ENCODE measurements at regions not wholly inside any gene's neighbourhood (a gene's known extent, or its start where the extent isn't known, plus 50 kb on each side); places are given as distances from the start of the nearest gene placed in this dataset.

GRCh38 chr2:221309892-221310583 lies 262.1 kb downstream of the EPHA4 start:
- H2AFZ ChIP-seq (ENCODE audit: low read depth, low read length), result no peak overlapping the region
- no peaks in the 10 kb centered on the region for H3K9me3 ChIP-seq (ENCODE audit: control insufficient read depth, low read length)
- H3K23ac ChIP-seq (ENCODE audit: low read length in 2 of 2), result no peak overlapping the region
- H2AK5ac ChIP-seq (ENCODE audit: low read length, severe bottlenecking), result no peak overlapping the region
- H2BK120ac ChIP-seq (ENCODE audit: low read depth, low read length), result no peak overlapping the region
- peak; percentile 28 for DNase-seq
- H3K4me2 ChIP-seq (ENCODE audit: low read length, poor library complexity, severe bottlenecking), result no peak overlapping the region
- H4K91ac ChIP-seq (ENCODE audit: low read length), result no peak overlapping the region
- no peaks in the 10 kb centered on the region for H3K36me3 ChIP-seq (ENCODE audit: control insufficient read depth in 1 of 2, insufficient read depth in 2 of 2, low read depth in 1 of 2, low read length in 2 of 2)
- H3K4ac ChIP-seq (ENCODE audit: low read depth in 1 of 2, low read length in 2 of 2), result no peak overlapping the region
- no peak overlapping the region for H3K14ac ChIP-seq (ENCODE audit: low read length in 2 of 2)
- H2BK5ac ChIP-seq (ENCODE audit: low read depth, low read length, poor library complexity, severe bottlenecking), result no peak overlapping the region
- peaks cover 2% of the 10 kb centered on the region for H3K4me1 ChIP-seq (ENCODE audit: control insufficient read depth, insufficient read depth, low read depth, low read length)
- no peak overlapping the region for H3K27ac ChIP-seq (ENCODE audit: low read length, poor library complexity, severe bottlenecking)
- no peaks in the 10 kb centered on the region for H3K27me3 ChIP-seq (ENCODE audit: control insufficient read depth in 1 of 2, insufficient read depth in 1 of 2, low read length in 2 of 2)
- no peak overlapping the region for H3K4me3 ChIP-seq (ENCODE audit: insufficient read depth in 1 of 2, low read depth in 1 of 2, low read length in 2 of 2)
- no peak overlapping the region for H3K9ac ChIP-seq (ENCODE audit: low read length)
- H3K18ac ChIP-seq (ENCODE audit: low read depth in 1 of 2, low read length in 2 of 2), result peak overlapping the region in 1 of 2 experiments; percentile 52
- H2BK12ac ChIP-seq (ENCODE audit: low read length in 2 of 2), result no peak overlapping the region
- H2BK15ac ChIP-seq (ENCODE audit: low read depth, poor library complexity, severe bottlenecking), result no peak overlapping the region
- H4K8ac ChIP-seq (ENCODE audit: low read length), result no peak overlapping the region
- no peaks in the 10 kb centered on the region for H3K79me1 ChIP-seq (replicated peaks; ENCODE audit: low read length, poor library complexity, severe bottlenecking)
- WGBS, result 35% methylated on average over 7 of the region's 10 CpGs

DNA sequence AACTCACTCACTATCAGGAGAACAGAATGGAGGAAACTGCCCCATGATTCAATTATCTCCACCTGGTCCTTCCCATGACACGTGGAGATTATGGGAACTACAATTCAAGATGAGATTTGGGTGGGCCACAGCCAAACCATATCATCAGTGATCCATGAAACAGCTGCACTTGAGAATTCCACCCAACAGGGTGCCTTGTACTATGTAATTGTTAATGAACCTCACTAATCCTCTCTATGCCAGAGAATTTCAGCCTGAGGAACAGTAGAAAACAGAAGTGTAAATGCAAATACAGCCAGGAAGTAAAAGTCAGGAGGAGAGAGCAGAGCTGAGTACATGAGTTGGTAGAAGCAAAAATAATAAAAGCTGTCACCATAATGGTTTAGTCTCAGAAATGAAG lies 261.4 kb downstream of the EPHA4 start:
- Histone ChIP-seq H3K9me3 (ENCODE audit: control insufficient read depth, low read length) (no peaks in the 10 kb centered on the region), H3K4ac (ENCODE audit: low read depth in 1 of 2, low read length in 2 of 2) (no peak overlapping the region), H3K18ac (ENCODE audit: low read depth in 1 of 2, low read length in 2 of 2) (no peak overlapping the region), H4K91ac (ENCODE audit: low read length) (no peak overlapping the region), H2AK5ac (ENCODE audit: low read length, severe bottlenecking) (no peak overlapping the region), H3K14ac (ENCODE audit: low read length in 2 of 2) (no peak overlapping the region), H2BK12ac (ENCODE audit: low read length in 2 of 2) (no peak overlapping the region), H2BK5ac (ENCODE audit: low read depth, low read length, poor library complexity, severe bottlenecking) (no peak overlapping the region), H3K9ac (ENCODE audit: low read length) (no peak overlapping the region), H3K4me1 (ENCODE audit: control insufficient read depth, insufficient read depth, low read depth, low read length) (peaks cover 2% of the 10 kb centered on the region), H3K23ac (ENCODE audit: low read length in 2 of 2) (no peak overlapping the region), H3K79me1 (replicated peaks; ENCODE audit: low read length, poor library complexity, severe bottlenecking) (no peaks in the 10 kb centered on the region), H3K4me3 (ENCODE audit: insufficient read depth in 1 of 2, low read depth in 1 of 2, low read length in 2 of 2) (no peak overlapping the region), H4K8ac (ENCODE audit: low read length) (no peak overlapping the region), H3K27me3 (ENCODE audit: control insufficient read depth in 1 of 2, insufficient read depth in 1 of 2, low read length in 2 of 2) (no peaks in the 10 kb centered on the region), H3K36me3 (ENCODE audit: control insufficient read depth in 1 of 2, insufficient read depth in 2 of 2, low read depth in 1 of 2, low read length in 2 of 2) (no peaks in the 10 kb centered on the region), H3K27ac (ENCODE audit: low read length, poor library complexity, severe bottlenecking) (no peak overlapping the region), H2BK15ac (ENCODE audit: low read depth, poor library complexity, severe bottlenecking) (no peak overlapping the region), H2BK120ac (ENCODE audit: low read depth, low read length) (no peak overlapping the region), H2AFZ (ENCODE audit: low read depth, low read length) (no peak overlapping the region), H3K4me2 (ENCODE audit: low read length, poor library complexity, severe bottlenecking) (no peak overlapping the region)
- DNase-seq, result no peak
- 75% methylated on average over 1 of the region's 1 CpG for WGBS

DNA sequence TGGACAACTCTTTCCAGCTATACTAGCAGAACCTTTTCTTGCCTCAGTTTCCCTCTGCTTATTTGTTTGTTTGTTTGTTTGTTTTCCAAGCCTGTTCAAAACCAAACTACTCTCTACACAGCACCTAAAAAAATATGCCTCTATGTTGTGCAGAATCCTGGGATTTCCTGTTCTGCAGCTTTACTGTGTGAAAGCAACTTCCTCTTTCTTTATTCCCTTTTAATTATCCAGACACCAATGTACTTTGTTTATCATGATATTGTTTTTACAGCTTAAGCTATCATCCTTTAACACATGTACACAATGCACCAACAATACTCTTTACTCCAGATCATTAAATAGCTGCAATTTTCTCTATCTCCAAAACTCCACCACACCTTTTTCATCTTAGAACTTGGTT lies 259.5 kb downstream of the EPHA4 start:
- Histone ChIP-seq H3K4me3 (ENCODE audit: insufficient read depth in 1 of 2, low read depth in 1 of 2, low read length in 2 of 2) (no peak overlapping the region), H2BK5ac (ENCODE audit: low read depth, low read length, poor library complexity, severe bottlenecking) (no peak overlapping the region), H2BK120ac (ENCODE audit: low read depth, low read length) (no peak overlapping the region), H3K4me1 (ENCODE audit: control insufficient read depth, insufficient read depth, low read depth, low read length) (peaks cover 2% of the 10 kb centered on the region), H3K36me3 (ENCODE audit: control insufficient read depth in 1 of 2, insufficient read depth in 2 of 2, low read depth in 1 of 2, low read length in 2 of 2) (no peaks in the 10 kb centered on the region), H3K18ac (ENCODE audit: low read depth in 1 of 2, low read length in 2 of 2) (no peak overlapping the region), H3K27me3 (ENCODE audit: control insufficient read depth in 1 of 2, insufficient read depth in 1 of 2, low read length in 2 of 2) (no peaks in the 10 kb centered on the region), H3K9ac (ENCODE audit: low read length) (no peak overlapping the region), H3K4me2 (ENCODE audit: low read length, poor library complexity, severe bottlenecking) (no peak overlapping the region), H3K9me3 (ENCODE audit: control insufficient read depth, low read length) (no peaks in the 10 kb centered on the region), H3K14ac (ENCODE audit: low read length in 2 of 2) (no peak overlapping the region), H3K23ac (ENCODE audit: low read length in 2 of 2) (no peak overlapping the region), H2AK5ac (ENCODE audit: low read length, severe bottlenecking) (no peak overlapping the region), H4K91ac (ENCODE audit: low read length) (no peak overlapping the region), H2AFZ (ENCODE audit: low read depth, low read length) (no peak overlapping the region), H4K8ac (ENCODE audit: low read length) (no peak overlapping the region), H3K27ac (ENCODE audit: low read length, poor library complexity, severe bottlenecking) (no peak overlapping the region), H2BK15ac (ENCODE audit: low read depth, poor library complexity, severe bottlenecking) (no peak overlapping the region), H2BK12ac (ENCODE audit: low read length in 2 of 2) (no peak overlapping the region), H3K79me1 (replicated peaks; ENCODE audit: low read length, poor library complexity, severe bottlenecking) (no peaks in the 10 kb centered on the region), H3K4ac (ENCODE audit: low read depth in 1 of 2, low read length in 2 of 2) (no peak overlapping the region)
- no peak for DNase-seq

DNA sequence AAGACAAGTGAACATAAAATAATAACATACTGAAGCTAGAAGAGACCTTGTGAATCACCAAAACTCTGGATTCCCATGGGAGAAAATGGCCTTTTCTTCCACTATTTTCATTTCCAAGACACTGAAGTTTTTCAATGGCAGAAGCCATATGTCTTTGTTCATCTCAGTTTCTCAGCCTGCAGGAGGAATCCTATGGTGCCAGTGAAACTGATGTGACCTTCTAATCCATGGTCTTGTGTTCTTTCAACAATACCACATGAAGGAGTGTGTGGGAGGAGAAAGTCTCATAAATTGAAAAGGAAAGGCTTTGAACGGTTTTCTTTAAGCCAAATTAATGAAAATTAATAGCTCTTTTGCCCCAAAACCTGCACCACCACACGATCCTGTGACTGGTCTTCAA lies 257.3 kb downstream of the EPHA4 start:
- H3K14ac ChIP-seq (ENCODE audit: low read length in 2 of 2), result no peak overlapping the region
- no peak overlapping the region for H4K91ac ChIP-seq (ENCODE audit: low read length)
- no peaks in the 10 kb centered on the region for H3K79me1 ChIP-seq (replicated peaks; ENCODE audit: low read length, poor library complexity, severe bottlenecking)
- H3K23ac ChIP-seq (ENCODE audit: low read length in 2 of 2), result no peak overlapping the region
- H3K9me3 ChIP-seq (ENCODE audit: control insufficient read depth, low read length), result no peaks in the 10 kb centered on the region
- H3K18ac ChIP-seq (ENCODE audit: low read depth in 1 of 2, low read length in 2 of 2), result no peak overlapping the region
- no peak overlapping the region for H2BK5ac ChIP-seq (ENCODE audit: low read depth, low read length, poor library complexity, severe bottlenecking)
- H2AFZ ChIP-seq (ENCODE audit: low read depth, low read length), result no peak overlapping the region
- no peaks in the 10 kb centered on the region for H3K36me3 ChIP-seq (ENCODE audit: control insufficient read depth in 1 of 2, insufficient read depth in 2 of 2, low read depth in 1 of 2, low read length in 2 of 2)
- no peak overlapping the region for H2AK5ac ChIP-seq (ENCODE audit: low read length, severe bottlenecking)
- no peaks in the 10 kb centered on the region for H3K27me3 ChIP-seq (ENCODE audit: control insufficient read depth in 1 of 2, insufficient read depth in 1 of 2, low read length in 2 of 2)
- H2BK12ac ChIP-seq (ENCODE audit: low read length in 2 of 2), result no peak overlapping the region
- DNase-seq, result no peak
- H3K4me1 ChIP-seq (ENCODE audit: control insufficient read depth, insufficient read depth, low read depth, low read length), result peaks cover 2% of the 10 kb centered on the region
- H3K4me3 ChIP-seq (ENCODE audit: insufficient read depth in 1 of 2, low read depth in 1 of 2, low read length in 2 of 2), result no peak overlapping the region
- no peak overlapping the region for H2BK15ac ChIP-seq (ENCODE audit: low read depth, poor library complexity, severe bottlenecking)
- no peak overlapping the region for H3K4me2 ChIP-seq (ENCODE audit: low read length, poor library complexity, severe bottlenecking)
- H2BK120ac ChIP-seq (ENCODE audit: low read depth, low read length), result no peak overlapping the region
- no peak overlapping the region for H3K4ac ChIP-seq (ENCODE audit: low read depth in 1 of 2, low read length in 2 of 2)
- H4K8ac ChIP-seq (ENCODE audit: low read length), result no peak overlapping the region
- H3K9ac ChIP-seq (ENCODE audit: low read length), result no peak overlapping the region
- H3K27ac ChIP-seq (ENCODE audit: low read length, poor library complexity, severe bottlenecking), result no peak overlapping the region
- no CpG with 5 or more reads among the region's 2 CpGs for WGBS

Data from mesenchymal stem cell (in vitro differentiated cells and primary cell).